ENCODE measurements at regions not wholly inside any gene's neighbourhood (a gene's known extent, or its start where the extent isn't known, plus 50 kb on each side); places are given as distances from the start of the nearest gene placed in this dataset.

DNA sequence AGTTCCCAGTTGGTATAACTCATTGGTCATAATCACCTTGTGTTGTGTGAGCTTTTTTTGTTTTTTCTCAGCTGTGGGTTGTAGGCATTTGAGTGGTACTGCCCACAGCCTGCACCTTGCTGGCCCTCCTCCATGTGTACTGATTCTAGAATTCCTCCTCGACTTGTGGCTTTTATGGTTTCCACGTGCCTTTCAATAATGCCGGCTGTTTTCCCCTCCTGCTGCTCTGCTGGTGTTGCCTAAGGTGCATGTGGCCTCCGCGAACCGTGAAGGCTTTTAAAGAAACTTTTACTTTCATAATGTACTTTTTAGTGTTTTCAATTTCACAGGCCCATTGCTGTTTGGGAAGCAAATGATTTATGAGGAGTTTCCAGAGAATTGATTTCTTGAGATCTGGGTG is 518.0 kb downstream of the REEP3 start:
- TF ChIP-seq, protein P1, sequence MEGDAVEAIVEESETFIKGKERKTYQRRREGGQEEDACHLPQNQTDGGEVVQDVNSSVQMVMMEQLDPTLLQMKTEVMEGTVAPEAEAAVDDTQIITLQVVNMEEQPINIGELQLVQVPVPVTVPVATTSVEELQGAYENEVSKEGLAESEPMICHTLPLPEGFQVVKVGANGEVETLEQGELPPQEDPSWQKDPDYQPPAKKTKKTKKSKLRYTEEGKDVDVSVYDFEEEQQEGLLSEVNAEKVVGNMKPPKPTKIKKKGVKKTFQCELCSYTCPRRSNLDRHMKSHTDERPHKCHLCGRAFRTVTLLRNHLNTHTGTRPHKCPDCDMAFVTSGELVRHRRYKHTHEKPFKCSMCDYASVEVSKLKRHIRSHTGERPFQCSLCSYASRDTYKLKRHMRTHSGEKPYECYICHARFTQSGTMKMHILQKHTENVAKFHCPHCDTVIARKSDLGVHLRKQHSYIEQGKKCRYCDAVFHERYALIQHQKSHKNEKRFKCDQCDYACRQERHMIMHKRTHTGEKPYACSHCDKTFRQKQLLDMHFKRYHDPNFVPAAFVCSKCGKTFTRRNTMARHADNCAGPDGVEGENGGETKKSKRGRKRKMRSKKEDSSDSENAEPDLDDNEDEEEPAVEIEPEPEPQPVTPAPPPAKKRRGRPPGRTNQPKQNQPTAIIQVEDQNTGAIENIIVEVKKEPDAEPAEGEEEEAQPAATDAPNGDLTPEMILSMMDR (IDR thresholded peaks at IDR 0.05), result no peak
- no peak for TF ChIP-seq POLR2A (IDR thresholded peaks at IDR 0.05)

Measured in Peyer's patch (tissue), 4 donors.